Suprapubic skin (tissue), 4 donors: ENCODE measurements at regions not wholly inside any gene's neighbourhood (a gene's known extent, or its start where the extent isn't known, plus 50 kb on each side); places are given as distances from the start of the nearest gene placed in this dataset.

Experiments
- EP300 ChIP-seq: sonication (generic); formaldehyde crosslinking; IDR thresholded peaks from one replicate; pipeline ENCODE4 v1.6.1; 2017; ENCODE audit warnings: antibody characterized with exemption
- POLR2AphosphoS5 ChIP-seq, 3 donors: sonication (generic); formaldehyde crosslinking; IDR thresholded peaks; one replicate each; pipeline ENCODE4 v1.6.1; 2017; ENCODE audit warnings: antibody characterized with exemption in 3 of 3

- TF ChIP-seq EP300 (no peak), POLR2AphosphoS5 (IDR thresholded peaks at IDR 0.05) (no peak)
Observed at GRCh38 chr2:57882895-57883515, 163.6 kb upstream of the VRK2 start.
